C1 segment of cervical spinal cord (tissue), 14 donors: ENCODE measurements at regions not wholly inside any gene's neighbourhood (a gene's known extent, or its start where the extent isn't known, plus 50 kb on each side); places are given as distances from the start of the nearest gene placed in this dataset.
"Not testable (repeated sequence)": the region's sequence is repeated elsewhere in the genome, so short reads cannot be mapped to it uniquely, and the experiment has no call there.

Experiments used
- DNase-seq, 14 donors: peaks; one replicate each; lab custom pipeline; 2025; lab: John Stamatoyannopoulos, UW

DNA sequence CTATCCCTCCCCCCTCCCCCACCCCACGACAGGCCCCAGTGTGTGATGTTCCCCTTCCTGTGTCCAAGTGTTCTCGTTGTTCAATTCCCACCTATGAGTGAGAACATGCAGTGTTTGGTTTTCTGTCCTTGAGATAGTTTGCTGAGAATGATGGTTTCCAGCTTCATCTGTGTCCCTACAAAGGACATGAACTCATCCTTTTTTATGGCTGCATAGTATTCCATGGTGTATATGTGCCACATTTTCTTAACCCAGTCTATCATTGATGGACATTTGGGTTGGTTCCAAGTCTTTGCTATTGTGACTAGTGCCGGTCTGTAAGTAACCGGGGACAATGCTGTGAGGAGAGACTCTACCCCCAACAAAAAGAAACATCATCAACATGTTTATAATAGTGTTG, 217.2 kb downstream of the SEC23IP start:
- DNase-seq: not testable (repeated sequence)

DNA sequence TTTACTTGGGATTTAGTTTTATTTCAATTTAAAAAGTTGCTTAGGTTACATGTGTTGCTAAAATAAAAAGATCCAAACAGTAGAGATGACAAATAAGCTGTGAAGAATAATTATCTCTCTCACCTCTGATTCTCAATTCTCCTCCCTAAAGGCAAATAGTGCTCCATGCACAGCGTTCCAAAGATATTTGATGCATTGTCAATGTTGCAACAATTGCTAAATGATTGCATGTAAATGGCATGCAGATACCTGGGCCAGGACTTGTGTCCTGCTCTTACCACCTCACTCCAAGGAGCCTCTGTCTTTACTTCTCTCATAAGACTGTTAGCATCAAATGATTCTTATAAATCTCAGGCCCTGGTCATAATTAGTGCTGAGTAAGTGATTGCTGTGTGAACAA, 217.7 kb downstream of the SEC23IP start:
- DNase-seq: no peak

- DNase-seq: no peak
Observed at GRCh38 chr10:120111628-120112027, 219.1 kb downstream of the SEC23IP start.

- no peak for DNase-seq
Observed at GRCh38 chr10:120112809-120113208, 220.3 kb downstream of the SEC23IP start.

DNA sequence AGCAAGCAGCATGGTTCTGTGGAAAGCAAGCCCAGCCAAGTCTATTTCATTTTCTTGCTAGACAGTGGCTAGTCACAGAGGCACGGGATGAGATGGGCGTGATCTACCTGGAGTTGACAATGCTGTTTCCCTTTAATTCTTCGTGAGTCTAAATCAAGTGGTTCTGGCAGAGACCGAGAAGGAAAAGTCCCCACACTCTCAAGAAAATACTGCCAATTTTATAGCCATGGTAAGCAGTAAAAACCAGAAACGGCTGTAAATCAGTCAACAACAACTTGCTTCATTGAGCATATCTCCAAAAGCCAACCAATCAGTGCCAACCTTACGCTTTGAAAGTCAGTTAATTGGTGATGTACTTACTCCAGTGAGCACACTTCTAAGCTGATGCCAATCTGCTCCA, 223.4 kb downstream of the SEC23IP start:
- DNase-seq: no peak

- DNase-seq: no peak
Observed at GRCh38 chr10:120121768-120122167, 229.2 kb downstream of the SEC23IP start.

GRCh38 chr10:120131183-120131582, 238.7 kb downstream of the SEC23IP start:
- DNase-seq: no peak

DNA sequence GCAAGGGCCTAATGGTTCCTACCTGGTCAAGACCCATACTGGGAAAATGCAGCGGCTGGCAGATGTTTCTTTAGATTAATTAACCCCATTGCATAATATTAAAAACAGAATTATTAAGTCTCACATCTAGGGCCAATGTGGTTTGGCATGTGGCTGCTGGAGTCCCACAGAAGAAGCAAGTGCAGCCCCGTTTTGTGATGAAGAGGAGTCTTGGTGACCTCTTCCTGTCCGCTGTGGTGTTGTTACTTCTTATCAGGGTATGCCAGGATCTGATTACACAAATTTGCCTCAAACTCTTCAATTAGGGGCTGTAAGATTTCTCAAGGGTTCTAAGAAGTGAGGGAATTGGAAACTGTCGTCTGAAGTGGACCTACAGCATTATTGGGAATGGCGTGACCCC, 240.3 kb downstream of the SEC23IP start:
- no peak for DNase-seq

GRCh38 chr10:120138689-120139088, 246.2 kb downstream of the SEC23IP start:
- no peak for DNase-seq

DNA sequence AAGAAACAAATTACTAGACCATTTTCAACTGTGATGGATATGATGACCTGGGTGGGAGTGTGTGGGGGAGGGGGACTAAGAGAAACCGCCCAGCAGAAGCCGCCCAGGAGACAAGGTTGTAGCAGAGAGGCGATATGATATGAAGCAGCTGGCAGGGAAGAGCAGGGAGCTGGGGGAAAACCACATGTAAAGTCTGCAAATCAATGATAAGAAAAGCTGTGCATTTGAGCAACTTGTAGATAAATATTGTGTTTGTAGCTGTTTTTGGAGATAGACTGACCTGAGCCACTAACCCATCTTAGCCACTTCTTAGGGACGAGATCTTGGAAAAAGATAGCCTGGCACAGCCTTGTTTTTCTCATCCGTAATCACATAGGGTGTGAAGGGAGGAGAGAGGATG, 252.6 kb downstream of the SEC23IP start:
- DNase-seq: no peak

GRCh38 chr10:120156614-120157274, 264.2 kb downstream of the SEC23IP start:
- no peak for DNase-seq

- no peak for DNase-seq
Observed at GRCh38 chr10:120161111-120161510, 268.6 kb downstream of the SEC23IP start.

DNA sequence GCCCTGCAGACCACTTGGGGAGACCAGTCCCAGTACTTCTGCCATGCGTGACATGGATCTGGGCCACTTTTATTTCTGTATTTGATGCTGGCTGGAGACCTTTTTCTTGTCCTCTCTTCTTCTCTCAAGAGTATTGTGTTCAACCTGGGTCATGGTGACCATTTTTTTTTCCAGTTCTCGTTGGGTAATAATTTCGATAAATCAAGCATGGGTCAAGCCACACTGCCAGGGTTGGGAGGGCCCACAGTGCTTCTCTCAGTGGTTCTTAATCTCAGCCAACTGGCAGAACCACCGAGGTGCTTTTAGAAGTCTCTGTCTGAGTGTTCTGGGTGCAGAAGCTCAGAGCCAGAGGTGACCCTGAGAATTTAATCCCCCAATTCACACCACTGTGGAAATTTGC, 269.9 kb downstream of the SEC23IP start:
- no peak for DNase-seq

GRCh38 chr10:120172356-120172755, 279.8 kb downstream of the SEC23IP start:
- no peak for DNase-seq

DNA sequence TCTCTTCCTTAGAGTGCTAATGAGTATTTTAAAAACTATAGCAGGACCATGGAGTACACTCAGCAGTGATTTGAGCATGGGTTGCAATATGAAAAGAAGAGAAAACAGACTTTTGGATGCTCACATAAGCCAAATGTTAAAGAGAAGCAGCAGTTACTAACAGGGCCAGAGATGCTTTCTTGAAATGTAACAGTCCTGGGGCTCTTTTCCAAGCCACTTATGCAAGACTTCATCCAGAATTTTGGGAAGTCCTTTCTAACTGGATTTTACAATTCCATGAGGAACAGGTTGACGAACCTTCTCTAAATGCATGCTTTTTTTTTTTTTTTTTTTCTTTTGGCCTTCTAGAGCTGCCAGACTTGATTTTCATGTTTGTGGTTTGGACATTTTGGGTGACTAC, 282.0 kb downstream of the SEC23IP start:
- DNase-seq: no peak

DNA sequence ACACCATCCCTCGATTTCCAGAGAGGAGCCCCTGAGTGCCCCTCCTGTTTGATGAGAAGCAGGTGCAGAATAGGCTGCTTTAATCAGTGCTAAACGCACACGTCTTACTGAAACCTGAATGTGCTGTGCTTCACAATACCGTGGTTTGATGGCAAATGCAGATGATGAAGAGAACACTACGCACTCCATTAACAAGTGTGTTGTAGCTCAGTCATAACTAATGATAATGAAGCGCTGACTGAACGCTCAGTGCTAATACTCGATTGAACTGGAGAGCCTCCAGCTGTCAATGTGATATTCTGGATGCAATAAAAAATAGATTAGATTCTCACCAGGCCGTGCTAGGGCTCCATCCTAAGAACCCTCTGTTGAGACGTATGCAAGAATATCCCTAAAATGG, 279.7 kb upstream of the PLPP4 start:
- DNase-seq: no peak

DNA sequence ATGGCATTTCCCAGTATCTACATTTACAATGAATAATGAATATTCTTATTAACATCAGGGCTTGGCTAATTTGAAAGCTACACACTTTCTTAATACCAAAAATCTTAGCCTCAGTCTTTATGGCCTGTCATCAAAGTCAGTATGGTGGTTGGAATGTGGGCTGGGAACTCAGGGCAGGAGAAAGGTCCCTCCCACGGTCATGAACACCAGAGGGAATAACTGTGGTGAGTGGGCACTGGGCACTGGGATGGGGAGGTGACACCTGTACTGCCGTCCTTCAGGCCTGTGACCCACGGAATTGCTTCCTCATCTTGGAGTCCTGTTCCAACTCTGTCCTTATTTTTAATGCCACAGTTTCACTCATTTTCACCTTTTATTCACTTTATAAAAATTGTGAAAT, 276.9 kb upstream of the PLPP4 start:
- no peak for DNase-seq

DNA sequence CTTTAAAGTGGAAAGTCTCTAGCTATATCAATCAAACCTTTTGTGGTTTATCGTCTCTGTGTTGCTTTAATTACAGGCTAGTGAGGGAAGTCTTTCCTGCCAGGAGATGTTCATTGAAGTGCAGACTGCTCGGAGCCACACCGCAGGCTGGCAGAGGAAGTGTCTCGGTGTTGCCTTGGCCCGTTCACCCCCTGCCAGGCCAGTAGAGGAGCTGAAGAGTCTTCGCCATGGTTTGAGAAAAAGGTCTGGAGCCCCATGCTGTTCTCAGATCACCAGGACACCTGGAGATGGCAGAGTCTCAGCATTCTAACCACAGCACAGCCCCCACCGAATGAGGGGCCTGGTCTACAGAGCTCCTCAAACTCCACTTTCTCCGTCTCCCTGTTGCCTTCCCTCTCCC, 275.9 kb upstream of the PLPP4 start:
- no peak for DNase-seq

GRCh38 chr10:120182431-120182830, 274.6 kb upstream of the PLPP4 start:
- no peak for DNase-seq

GRCh38 chr10:120183546-120183945, 273.5 kb upstream of the PLPP4 start:
- no peak for DNase-seq

- no peak for DNase-seq
Observed at GRCh38 chr10:120184547-120185337, 272.3 kb upstream of the PLPP4 start.

GRCh38 chr10:120186506-120186905, 270.5 kb upstream of the PLPP4 start:
- DNase-seq: no peak

GRCh38 chr10:120187168-120187567, 269.9 kb upstream of the PLPP4 start:
- not testable (repeated sequence) for DNase-seq
